ENCODE measurements at regions not wholly inside any gene's neighbourhood (a gene's known extent, or its start where the extent isn't known, plus 50 kb on each side); places are given as distances from the start of the nearest gene placed in this dataset.
A peak's percentile ranks its signal among the peaks of the same experiment; 100 is the strongest.

DNA sequence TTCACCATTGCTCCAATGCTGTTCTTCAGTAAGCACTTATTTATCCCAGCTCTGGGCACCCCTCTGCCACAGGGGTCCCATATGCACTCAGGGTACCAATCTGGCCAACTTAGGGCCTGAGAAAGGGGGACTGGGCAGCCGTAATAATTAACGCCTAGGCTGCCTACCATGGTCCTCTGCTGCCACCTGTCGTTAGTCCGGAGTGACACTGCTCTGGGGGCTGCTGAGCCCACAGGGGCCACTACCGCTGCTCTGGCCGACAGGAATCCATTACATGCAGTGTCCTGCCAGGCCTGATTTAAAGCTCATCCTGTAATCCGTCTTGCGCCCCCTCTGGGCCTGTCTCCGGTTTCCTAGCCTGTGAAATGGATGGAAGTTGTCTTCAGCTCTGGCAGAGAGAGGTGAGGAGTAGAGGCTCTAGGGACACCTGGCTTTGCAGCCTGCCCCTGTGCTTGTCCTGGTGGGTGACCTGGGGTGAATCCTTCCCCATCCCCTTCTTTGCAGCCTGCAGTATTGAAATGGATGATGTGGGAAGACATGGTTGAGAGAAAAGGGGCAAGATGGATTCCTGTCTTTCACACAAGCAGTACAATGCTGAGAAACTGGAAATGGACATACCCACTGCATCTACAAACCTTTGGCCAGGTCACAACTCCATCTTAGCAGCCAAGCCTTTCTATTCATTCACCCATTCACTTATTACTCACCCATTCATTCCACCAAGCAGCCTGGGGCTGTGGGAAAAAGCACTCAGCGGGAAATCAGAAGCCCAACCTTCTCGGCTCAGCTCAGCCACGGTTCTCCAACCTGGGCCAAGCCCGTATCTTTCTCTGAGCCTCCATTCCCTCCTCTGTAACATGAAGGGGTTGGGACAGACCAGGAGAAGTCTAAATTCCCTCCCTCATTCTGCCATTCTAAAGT is 116.3 kb upstream of the NALF2 start (continued):
- TF ChIP-seq RAD21 (CRISPR knock-in tag; IDR thresholded peaks at IDR 0.05), result peak; percentile 63
- TF ChIP-seq REPIN1 (CRISPR knock-in tag; IDR thresholded peaks at IDR 0.05; ENCODE audit: borderline replicate concordance, low read depth), result no peak
- no peak for TF ChIP-seq SRSF9 (IDR thresholded peaks at IDR 0.05; ENCODE audit: borderline replicate concordance, insufficient read depth, low read depth, low read length, poor library complexity, severe bottlenecking)

DNA sequence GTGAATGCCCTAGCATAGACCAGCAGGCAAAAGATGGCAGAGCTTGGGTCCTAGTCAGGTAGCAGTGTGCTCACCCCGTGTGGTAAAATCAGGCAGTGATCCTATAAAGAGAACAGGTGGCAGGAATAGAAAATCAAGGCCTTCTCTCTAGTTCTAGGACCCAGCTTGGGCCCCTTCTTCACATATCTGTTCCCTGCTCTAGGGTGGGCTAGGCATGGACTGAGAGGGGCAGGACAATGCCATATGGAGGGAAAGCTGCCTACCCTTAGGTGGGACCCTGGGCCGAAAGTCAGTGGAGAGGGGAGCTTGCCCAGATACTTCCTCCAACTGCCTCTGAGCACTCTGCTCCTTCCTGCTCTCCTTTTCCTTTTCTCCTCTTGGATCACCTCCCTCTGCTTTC is 117.4 kb upstream of the NALF2 start:
- H3K79me2 ChIP-seq (ENCODE audit: insufficient read depth, low read length), result no peaks in the 10 kb centered on the region
- H3K27ac ChIP-seq (ENCODE audit: extremely low read length, insufficient read depth, low read length), result no peak overlapping the region
- FAIRE-seq (no peak), ATAC-seq (no peak), DNase-seq (ENCODE audit: low spot score) (no peak)
- H3K36me3 ChIP-seq (replicated peaks in 1 of 2; ENCODE audit: control insufficient read depth in 1 of 2, insufficient read depth in 2 of 2, low read length in 2 of 2), result no peaks in the 10 kb centered on the region
- no peaks in the 10 kb centered on the region for H3K4me1 ChIP-seq (ENCODE audit: insufficient read depth, low read length)
- in situ Hi-C loops (cut with HindIII; ENCODE audit: extremely low pct_ligation_motif_present, low pct_unique_long_range_greater_than_20kb), result loop anchor here (10.0 kb wide), 1 partner anchor 562 kb away; the partner anchor contains the start of gene EFNB1
- H4K20me1 ChIP-seq (ENCODE audit: insufficient read depth, low read length), result no peaks in the 10 kb centered on the region
- no TSS peak for BruUV-seq (replicated peaks)
- CTCF ChIA-PET (ENCODE audit: low intra/inter-chr PET ratio, low total read pairs), result interaction anchor here (1.0 to 1.2 kb wide), 2 partner anchors 165 to 253 kb away, joined by 3 to 4 read pairs; no protein-coding TSS in a partner anchor
- no peak overlapping the region for H3K4me3 ChIP-seq (replicated peaks in 1 of 3; ENCODE audit: insufficient read depth in 1 of 3, low read depth in 2 of 3, low read length in 3 of 3)
- POLR2A ChIA-PET, result no interaction called here
- H3K27me3 ChIP-seq (ENCODE audit: control insufficient read depth in 1 of 2, insufficient read depth in 2 of 2, low read length in 2 of 2), result no peaks in the 10 kb centered on the region; a peak in 1 of 5 replicates
- TF ChIP-seq KLF12 (CRISPR knock-in tag; IDR thresholded peaks at IDR 0.05; ENCODE audit: borderline replicate concordance), result no peak
- TF ChIP-seq FOXK2 (IDR thresholded peaks at IDR 0.05), result no peak
- TF ChIP-seq, protein P1, sequence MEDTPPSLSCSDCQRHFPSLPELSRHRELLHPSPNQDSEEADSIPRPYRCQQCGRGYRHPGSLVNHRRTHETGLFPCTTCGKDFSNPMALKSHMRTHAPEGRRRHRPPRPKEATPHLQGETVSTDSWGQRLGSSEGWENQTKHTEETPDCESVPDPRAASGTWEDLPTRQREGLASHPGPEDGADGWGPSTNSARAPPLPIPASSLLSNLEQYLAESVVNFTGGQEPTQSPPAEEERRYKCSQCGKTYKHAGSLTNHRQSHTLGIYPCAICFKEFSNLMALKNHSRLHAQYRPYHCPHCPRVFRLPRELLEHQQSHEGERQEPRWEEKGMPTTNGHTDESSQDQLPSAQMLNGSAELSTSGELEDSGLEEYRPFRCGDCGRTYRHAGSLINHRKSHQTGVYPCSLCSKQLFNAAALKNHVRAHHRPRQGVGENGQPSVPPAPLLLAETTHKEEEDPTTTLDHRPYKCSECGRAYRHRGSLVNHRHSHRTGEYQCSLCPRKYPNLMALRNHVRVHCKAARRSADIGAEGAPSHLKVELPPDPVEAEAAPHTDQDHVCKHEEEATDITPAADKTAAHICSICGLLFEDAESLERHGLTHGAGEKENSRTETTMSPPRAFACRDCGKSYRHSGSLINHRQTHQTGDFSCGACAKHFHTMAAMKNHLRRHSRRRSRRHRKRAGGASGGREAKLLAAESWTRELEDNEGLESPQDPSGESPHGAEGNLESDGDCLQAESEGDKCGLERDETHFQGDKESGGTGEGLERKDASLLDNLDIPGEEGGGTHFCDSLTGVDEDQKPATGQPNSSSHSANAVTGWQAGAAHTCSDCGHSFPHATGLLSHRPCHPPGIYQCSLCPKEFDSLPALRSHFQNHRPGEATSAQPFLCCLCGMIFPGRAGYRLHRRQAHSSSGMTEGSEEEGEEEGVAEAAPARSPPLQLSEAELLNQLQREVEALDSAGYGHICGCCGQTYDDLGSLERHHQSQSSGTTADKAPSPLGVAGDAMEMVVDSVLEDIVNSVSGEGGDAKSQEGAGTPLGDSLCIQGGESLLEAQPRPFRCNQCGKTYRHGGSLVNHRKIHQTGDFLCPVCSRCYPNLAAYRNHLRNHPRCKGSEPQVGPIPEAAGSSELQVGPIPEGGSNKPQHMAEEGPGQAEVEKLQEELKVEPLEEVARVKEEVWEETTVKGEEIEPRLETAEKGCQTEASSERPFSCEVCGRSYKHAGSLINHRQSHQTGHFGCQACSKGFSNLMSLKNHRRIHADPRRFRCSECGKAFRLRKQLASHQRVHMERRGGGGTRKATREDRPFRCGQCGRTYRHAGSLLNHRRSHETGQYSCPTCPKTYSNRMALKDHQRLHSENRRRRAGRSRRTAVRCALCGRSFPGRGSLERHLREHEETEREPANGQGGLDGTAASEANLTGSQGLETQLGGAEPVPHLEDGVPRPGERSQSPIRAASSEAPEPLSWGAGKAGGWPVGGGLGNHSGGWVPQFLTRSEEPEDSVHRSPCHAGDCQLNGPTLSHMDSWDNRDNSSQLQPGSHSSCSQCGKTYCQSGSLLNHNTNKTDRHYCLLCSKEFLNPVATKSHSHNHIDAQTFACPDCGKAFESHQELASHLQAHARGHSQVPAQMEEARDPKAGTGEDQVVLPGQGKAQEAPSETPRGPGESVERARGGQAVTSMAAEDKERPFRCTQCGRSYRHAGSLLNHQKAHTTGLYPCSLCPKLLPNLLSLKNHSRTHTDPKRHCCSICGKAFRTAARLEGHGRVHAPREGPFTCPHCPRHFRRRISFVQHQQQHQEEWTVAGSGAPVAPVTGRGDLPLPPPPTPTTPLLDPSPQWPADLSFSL (CRISPR knock-in tag; IDR thresholded peaks at IDR 0.05), result no peak
- no peak for TF ChIP-seq ZNF660 (CRISPR knock-in tag; IDR thresholded peaks at IDR 0.05; ENCODE audit: borderline replicate concordance, low read depth)
- TF ChIP-seq, protein P2, sequence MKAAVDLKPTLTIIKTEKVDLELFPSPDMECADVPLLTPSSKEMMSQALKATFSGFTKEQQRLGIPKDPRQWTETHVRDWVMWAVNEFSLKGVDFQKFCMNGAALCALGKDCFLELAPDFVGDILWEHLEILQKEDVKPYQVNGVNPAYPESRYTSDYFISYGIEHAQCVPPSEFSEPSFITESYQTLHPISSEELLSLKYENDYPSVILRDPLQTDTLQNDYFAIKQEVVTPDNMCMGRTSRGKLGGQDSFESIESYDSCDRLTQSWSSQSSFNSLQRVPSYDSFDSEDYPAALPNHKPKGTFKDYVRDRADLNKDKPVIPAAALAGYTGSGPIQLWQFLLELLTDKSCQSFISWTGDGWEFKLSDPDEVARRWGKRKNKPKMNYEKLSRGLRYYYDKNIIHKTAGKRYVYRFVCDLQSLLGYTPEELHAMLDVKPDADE (CRISPR knock-in tag; IDR thresholded peaks at IDR 0.05), result no peak
- TF ChIP-seq ZFP90 (CRISPR knock-in tag; IDR thresholded peaks at IDR 0.05; ENCODE audit: borderline replicate concordance), result no peak
- no peak for TF ChIP-seq JARID2 (CRISPR knock-in tag; IDR thresholded peaks at IDR 0.05; ENCODE audit: insufficient replicate concordance)
- TF ChIP-seq TAF15 (IDR thresholded peaks at IDR 0.05; ENCODE audit: low read depth, low read length, poor library complexity, severe bottlenecking), result no peak
- no peaks in the 10 kb centered on the region for H3K9me3 ChIP-seq (ENCODE audit: low read length)
- H3K4me2 ChIP-seq (ENCODE audit: low read depth, low read length), result no peak overlapping the region
- no CpG with 5 or more reads among the region's 2 CpGs for WGBS (ENCODE audit: low lambda C conversion rate)
- no peak overlapping the region for H3K9ac ChIP-seq (ENCODE audit: insufficient read depth, low read depth, low read length)
- intact Hi-C loops (cut with micrococcal nuclease; ENCODE audit: unreplicated experiment), result no loop called here
- no peak overlapping the region for H2AFZ ChIP-seq (ENCODE audit: low read length)

All from HepG2 (cell line).